ENCODE measurements at regions not wholly inside any gene's neighbourhood (a gene's known extent, or its start where the extent isn't known, plus 50 kb on each side); places are given as distances from the start of the nearest gene placed in this dataset.

GRCh38 chr4:13126976-13127910, 356.9 kb downstream of the RAB28 start:
- no peak for DNase-seq (ENCODE audit: insufficient read length, low spot score)
- TF ChIP-seq CTCF (IDR thresholded peaks at IDR 0.05; ENCODE audit: insufficient read depth, missing control alignments) = no peak
- FAIRE-seq = no peak

- no peak for TF ChIP-seq CTCF (IDR thresholded peaks at IDR 0.05; ENCODE audit: insufficient read depth, missing control alignments)
These were observed 365.5 kb downstream of the RAB28 start for GRCh38 chr4:13118633-13119032.

GRCh38 chr4:13117185-13117584, 367.0 kb downstream of the RAB28 start:
- no peak for TF ChIP-seq CTCF (IDR thresholded peaks at IDR 0.05; ENCODE audit: insufficient read depth, missing control alignments)
- FAIRE-seq = no peak
- no peak for DNase-seq (ENCODE audit: insufficient read length, low spot score)

More at GRCh38 chr4:13118633-13119032, 365.5 kb downstream of the RAB28 start:
- DNase-seq (ENCODE audit: insufficient read length, low spot score) (no peak), FAIRE-seq (no peak)

GRCh38 chr4:13112030-13112429, 372.1 kb downstream of the RAB28 start:
- DNase-seq (ENCODE audit: insufficient read length, low spot score) (no peak), FAIRE-seq (no peak)
- TF ChIP-seq CTCF (IDR thresholded peaks at IDR 0.05; ENCODE audit: insufficient read depth, missing control alignments) = no peak

- DNase-seq (ENCODE audit: insufficient read length, low spot score) (no peak), FAIRE-seq (no peak)
- no peak for TF ChIP-seq CTCF (IDR thresholded peaks at IDR 0.05; ENCODE audit: insufficient read depth, missing control alignments)
These were observed 374.6 kb downstream of the RAB28 start for GRCh38 chr4:13109536-13109935.

GRCh38 chr4:13108096-13108495, 376.0 kb downstream of the RAB28 start:
- TF ChIP-seq CTCF (IDR thresholded peaks at IDR 0.05; ENCODE audit: insufficient read depth, missing control alignments) = no peak
- DNase-seq (ENCODE audit: insufficient read length, low spot score) (no peak), FAIRE-seq (no peak)

GRCh38 chr4:13103382-13104015, 380.6 kb downstream of the RAB28 start:
- FAIRE-seq (no peak), DNase-seq (ENCODE audit: insufficient read length, low spot score) (no peak)
- TF ChIP-seq CTCF (IDR thresholded peaks at IDR 0.05; ENCODE audit: insufficient read depth, missing control alignments) = no peak

Measured in D721Med (cell line).